ENCODE measurements at regions not wholly inside any gene's neighbourhood (a gene's known extent, or its start where the extent isn't known, plus 50 kb on each side); places are given as distances from the start of the nearest gene placed in this dataset.

DNA sequence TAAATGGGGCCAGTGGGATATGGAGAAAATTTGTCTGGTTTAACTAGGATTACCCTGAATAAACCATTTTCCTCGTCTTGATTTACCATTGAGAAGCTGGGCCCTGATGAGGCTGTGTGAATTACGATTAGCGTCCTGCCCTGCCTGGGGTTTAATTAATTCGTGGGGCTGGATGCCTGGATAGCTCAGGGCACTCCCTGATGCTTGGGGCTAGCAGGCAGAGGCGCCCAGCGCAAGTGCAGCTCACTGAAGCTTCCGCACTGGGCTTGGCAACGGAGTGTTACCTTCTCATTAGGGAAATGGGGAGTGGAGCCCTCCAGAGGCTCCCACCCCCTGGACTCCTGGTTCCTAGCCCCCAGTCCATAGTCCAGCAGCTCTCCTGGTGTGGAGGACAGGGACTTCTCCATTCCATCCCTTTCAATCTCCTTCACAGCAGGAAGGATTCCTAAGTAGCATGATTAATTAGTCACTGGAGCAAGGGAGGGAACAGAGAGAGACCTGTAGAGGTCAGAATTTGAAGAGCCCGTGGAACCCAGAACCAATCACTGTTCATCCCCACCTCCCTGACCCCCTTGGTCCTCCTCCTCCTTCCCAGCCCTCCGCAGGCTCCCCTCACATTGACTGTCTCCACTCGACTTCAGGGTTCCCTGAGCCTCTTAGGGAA is 107.2 kb downstream of the UQCRFS1 start:
- no peak overlapping the region for H2AFZ ChIP-seq (ENCODE audit: low read depth, low read length)
- H3K4me1 ChIP-seq (ENCODE audit: control insufficient read depth, extremely low read depth, insufficient read depth, low read length), result no peaks in the 10 kb centered on the region
- no peaks in the 10 kb centered on the region for H3K27me3 ChIP-seq (ENCODE audit: control insufficient read depth in 2 of 2, insufficient read depth in 2 of 2, low read length in 2 of 2)
- H4K20me1 ChIP-seq (replicated peaks; ENCODE audit: control insufficient read depth, extremely low read depth, insufficient read depth, low read length), result no peaks in the 10 kb centered on the region
- no peak overlapping the region for H3K27ac ChIP-seq (ENCODE audit: insufficient read depth, low read depth, low read length)
- DNase-seq (ENCODE audit: low read depth, low spot score) (no peak), FAIRE-seq (no peak)
- TF ChIP-seq FOS (IDR thresholded peaks at IDR 0.05; ENCODE audit: borderline replicate concordance, insufficient read depth, low read length), result no peak
- TF ChIP-seq, protein P1, sequence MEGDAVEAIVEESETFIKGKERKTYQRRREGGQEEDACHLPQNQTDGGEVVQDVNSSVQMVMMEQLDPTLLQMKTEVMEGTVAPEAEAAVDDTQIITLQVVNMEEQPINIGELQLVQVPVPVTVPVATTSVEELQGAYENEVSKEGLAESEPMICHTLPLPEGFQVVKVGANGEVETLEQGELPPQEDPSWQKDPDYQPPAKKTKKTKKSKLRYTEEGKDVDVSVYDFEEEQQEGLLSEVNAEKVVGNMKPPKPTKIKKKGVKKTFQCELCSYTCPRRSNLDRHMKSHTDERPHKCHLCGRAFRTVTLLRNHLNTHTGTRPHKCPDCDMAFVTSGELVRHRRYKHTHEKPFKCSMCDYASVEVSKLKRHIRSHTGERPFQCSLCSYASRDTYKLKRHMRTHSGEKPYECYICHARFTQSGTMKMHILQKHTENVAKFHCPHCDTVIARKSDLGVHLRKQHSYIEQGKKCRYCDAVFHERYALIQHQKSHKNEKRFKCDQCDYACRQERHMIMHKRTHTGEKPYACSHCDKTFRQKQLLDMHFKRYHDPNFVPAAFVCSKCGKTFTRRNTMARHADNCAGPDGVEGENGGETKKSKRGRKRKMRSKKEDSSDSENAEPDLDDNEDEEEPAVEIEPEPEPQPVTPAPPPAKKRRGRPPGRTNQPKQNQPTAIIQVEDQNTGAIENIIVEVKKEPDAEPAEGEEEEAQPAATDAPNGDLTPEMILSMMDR (IDR thresholded peaks at IDR 0.05; ENCODE audit: extremely low read depth in 1 of 2, insufficient read depth in 1 of 2, low read depth in 1 of 2, low read length in 2 of 2), result no peak
- no peak for TF ChIP-seq MYC (IDR thresholded peaks at IDR 0.05; ENCODE audit: low read depth, low read length)
- TF ChIP-seq MAX (IDR thresholded peaks at IDR 0.05; ENCODE audit: insufficient read depth, insufficient read length), result no peak
- no peak for TF ChIP-seq POLR2AphosphoS5 (IDR thresholded peaks at IDR 0.05; ENCODE audit: insufficient read depth, low read depth, low read length)
- no peak for TF ChIP-seq POLR2A (IDR thresholded peaks at IDR 0.05; ENCODE audit: low read depth, low read length)
- TF ChIP-seq JUN (IDR thresholded peaks at IDR 0.05; ENCODE audit: borderline replicate concordance, insufficient read depth, insufficient read length, low read depth), result no peak
- no peak for TF ChIP-seq EZH2 (IDR thresholded peaks at IDR 0.05; ENCODE audit: borderline replicate concordance, low read depth, low read length, severe bottlenecking)
- no peak for TF ChIP-seq GATA2 (IDR thresholded peaks at IDR 0.05; ENCODE audit: insufficient read depth, insufficient read length, low read depth, low read length)
- no peak overlapping the region for H3K4me3 ChIP-seq (replicated peaks in 1 of 3; ENCODE audit: insufficient read depth in 1 of 3, low read depth in 1 of 3, low read length in 3 of 3)
- ChIA-PET CTCF (no interaction called here), POLR2A (no interaction called here)
- no peaks in the 10 kb centered on the region for H3K79me2 ChIP-seq (ENCODE audit: control insufficient read depth, insufficient read depth, low read length)
- H3K9ac ChIP-seq (replicated peaks; ENCODE audit: extremely low read depth, insufficient read depth, low read length), result no peak overlapping the region
- no peaks in the 10 kb centered on the region for H3K9me1 ChIP-seq (replicated peaks; ENCODE audit: control insufficient read depth, extremely low read depth, insufficient read depth, low read length)
- peaks cover 9% of the 10 kb centered on the region for H3K9me3 ChIP-seq (replicated peaks; ENCODE audit: control insufficient read depth, insufficient read depth, low read length)
- intact Hi-C loops (cut with micrococcal nuclease) (no loop called here), dilution Hi-C loops (cut with MboI; ENCODE audit: extremely low pct_ligation_motif_present, low sequenced_read_pairs) (no loop called here)
- no peaks in the 10 kb centered on the region for H3K36me3 ChIP-seq (ENCODE audit: control insufficient read depth in 2 of 2, extremely low read depth in 1 of 2, insufficient read depth in 2 of 2, low read length in 2 of 2)
- no peak overlapping the region for H3K4me2 ChIP-seq (ENCODE audit: insufficient read depth, low read length)
- BruUV-seq (replicated peaks), result no TSS peak

All from endothelial cell of umbilical vein (primary cell).